ENCODE measurements at regions not wholly inside any gene's neighbourhood (a gene's known extent, or its start where the extent isn't known, plus 50 kb on each side); places are given as distances from the start of the nearest gene placed in this dataset.

- no TSS peak for BruUV-seq (replicated peaks)
- TF ChIP-seq MEF2A (IDR thresholded peaks at IDR 0.05; ENCODE audit: control insufficient read depth, low read depth, low read length), result peak; percentile 68; the same call in 1 of the 2 replicates
- no peak for TF ChIP-seq ZNF347 (CRISPR knock-in tag; IDR thresholded peaks at IDR 0.05; ENCODE audit: low read depth)
- TF ChIP-seq, protein P1, sequence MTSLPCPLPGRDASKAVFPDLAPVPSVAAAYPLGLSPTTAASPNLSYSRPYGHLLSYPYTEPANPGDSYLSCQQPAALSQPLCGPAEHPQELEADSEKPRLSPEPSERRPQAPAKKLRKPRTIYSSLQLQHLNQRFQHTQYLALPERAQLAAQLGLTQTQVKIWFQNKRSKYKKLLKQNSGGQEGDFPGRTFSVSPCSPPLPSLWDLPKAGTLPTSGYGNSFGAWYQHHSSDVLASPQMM (CRISPR knock-in tag; IDR thresholded peaks at IDR 0.05), result no peak
- 0 out of 2 replicates have a peak, but pooled peaks have one; percentile 58 for TF ChIP-seq MBD2 (IDR thresholded peaks at IDR 0.05; ENCODE audit: borderline replicate concordance, low read depth)
- TF ChIP-seq, protein P2, sequence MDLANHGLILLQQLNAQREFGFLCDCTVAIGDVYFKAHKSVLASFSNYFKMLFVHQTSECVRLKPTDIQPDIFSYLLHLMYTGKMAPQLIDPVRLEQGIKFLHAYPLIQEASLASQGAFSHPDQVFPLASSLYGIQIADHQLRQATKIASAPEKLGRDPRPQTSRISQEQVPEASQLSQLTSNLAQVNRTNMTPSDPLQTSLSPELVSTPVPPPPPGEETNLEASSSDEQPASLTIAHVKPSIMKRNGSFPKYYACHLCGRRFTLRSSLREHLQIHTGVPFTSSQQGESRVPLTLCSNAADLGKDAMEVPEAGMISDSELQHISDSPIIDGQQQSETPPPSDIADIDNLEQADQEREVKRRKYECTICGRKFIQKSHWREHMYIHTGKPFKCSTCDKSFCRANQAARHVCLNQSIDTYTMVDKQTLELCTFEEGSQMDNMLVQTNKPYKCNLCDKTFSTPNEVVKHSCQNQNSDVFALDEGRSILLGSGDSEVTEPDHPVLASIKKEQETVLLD (IDR thresholded peaks at IDR 0.05), result peak; percentile 88
- peak; percentile 54; the same call in 1 of the 2 replicates for TF ChIP-seq MYNN (IDR thresholded peaks at IDR 0.05)
- no peak for TF ChIP-seq MYNN (CRISPR knock-in tag; IDR thresholded peaks at IDR 0.05)
- TF ChIP-seq ZNF24 (IDR thresholded peaks at IDR 0.05), result 0 out of 2 replicates have a peak, but pooled peaks have one; percentile 44
- peak; percentile 98 for TF ChIP-seq MEIS2 (IDR thresholded peaks at IDR 0.05; ENCODE audit: partially characterized antibody)
- TF ChIP-seq, protein P3, sequence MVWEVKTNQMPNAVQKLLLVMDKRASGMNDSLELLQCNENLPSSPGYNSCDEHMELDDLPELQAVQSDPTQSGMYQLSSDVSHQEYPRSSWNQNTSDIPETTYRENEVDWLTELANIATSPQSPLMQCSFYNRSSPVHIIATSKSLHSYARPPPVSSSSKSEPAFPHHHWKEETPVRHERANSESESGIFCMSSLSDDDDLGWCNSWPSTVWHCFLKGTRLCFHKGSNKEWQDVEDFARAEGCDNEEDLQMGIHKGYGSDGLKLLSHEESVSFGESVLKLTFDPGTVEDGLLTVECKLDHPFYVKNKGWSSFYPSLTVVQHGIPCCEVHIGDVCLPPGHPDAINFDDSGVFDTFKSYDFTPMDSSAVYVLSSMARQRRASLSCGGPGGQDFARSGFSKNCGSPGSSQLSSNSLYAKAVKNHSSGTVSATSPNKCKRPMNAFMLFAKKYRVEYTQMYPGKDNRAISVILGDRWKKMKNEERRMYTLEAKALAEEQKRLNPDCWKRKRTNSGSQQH (CRISPR knock-in tag; IDR thresholded peaks at IDR 0.05), result 0 out of 2 replicates have a peak, but pooled peaks have one; percentile 63
- TF ChIP-seq, protein P4, sequence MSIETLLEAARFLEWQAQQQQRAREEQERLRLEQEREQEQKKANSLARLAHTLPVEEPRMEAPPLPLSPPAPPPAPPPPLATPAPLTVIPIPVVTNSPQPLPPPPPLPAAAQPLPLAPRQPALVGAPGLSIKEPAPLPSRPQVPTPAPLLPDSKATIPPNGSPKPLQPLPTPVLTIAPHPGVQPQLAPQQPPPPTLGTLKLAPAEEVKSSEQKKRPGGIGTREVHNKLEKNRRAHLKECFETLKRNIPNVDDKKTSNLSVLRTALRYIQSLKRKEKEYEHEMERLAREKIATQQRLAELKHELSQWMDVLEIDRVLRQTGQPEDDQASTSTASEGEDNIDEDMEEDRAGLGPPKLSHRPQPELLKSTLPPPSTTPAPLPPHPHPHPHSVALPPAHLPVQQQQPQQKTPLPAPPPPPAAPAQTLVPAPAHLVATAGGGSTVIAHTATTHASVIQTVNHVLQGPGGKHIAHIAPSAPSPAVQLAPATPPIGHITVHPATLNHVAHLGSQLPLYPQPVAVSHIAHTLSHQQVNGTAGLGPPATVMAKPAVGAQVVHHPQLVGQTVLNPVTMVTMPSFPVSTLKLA (conservative IDR thresholded peaks at IDR 0.05), result peak; percentile 7 to 55; a peak in 2 of 4 replicates
- TF ChIP-seq BCOR (IDR thresholded peaks at IDR 0.05), result peak; percentile 83; the same call in 1 of the 2 replicates
- peak in 1 of 2 experiments; percentile 53; a peak in 1 of 3 replicates for TF ChIP-seq CBX3 (IDR thresholded peaks at IDR 0.05; ENCODE audit: borderline replicate concordance in 1 of 2, low read length in 2 of 2)
- TF ChIP-seq, protein P5, sequence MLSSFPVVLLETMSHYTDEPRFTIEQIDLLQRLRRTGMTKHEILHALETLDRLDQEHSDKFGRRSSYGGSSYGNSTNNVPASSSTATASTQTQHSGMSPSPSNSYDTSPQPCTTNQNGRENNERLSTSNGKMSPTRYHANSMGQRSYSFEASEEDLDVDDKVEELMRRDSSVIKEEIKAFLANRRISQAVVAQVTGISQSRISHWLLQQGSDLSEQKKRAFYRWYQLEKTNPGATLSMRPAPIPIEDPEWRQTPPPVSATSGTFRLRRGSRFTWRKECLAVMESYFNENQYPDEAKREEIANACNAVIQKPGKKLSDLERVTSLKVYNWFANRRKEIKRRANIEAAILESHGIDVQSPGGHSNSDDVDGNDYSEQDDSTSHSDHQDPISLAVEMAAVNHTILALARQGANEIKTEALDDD (IDR thresholded peaks at IDR 0.05), result peak; percentile 91
- no peak for TF ChIP-seq PURB (CRISPR knock-in tag; IDR thresholded peaks at IDR 0.05; ENCODE audit: low read depth)
Measured at GRCh38 chr3:87796137-87796842, 262.5 kb downstream of the CGGBP1 start.

More at GRCh38 chr3:87796137-87796842, 262.5 kb downstream of the CGGBP1 start:
- Histone ChIP-seq H3K27ac (ENCODE audit: extremely low read depth, low read depth, low read length) (peak overlapping the region; percentile 87), H3K9me3 (replicated peaks; ENCODE audit: control insufficient read depth, insufficient read depth, low read depth, low read length) (no peaks in the 10 kb centered on the region), H3K4me3 (peak overlapping the region; percentile 30; the same call in 1 of the 2 replicates), H4K20me1 (replicated peaks; ENCODE audit: control insufficient read depth, insufficient read depth, low read length) (no peaks in the 10 kb centered on the region), H3K9me1 (ENCODE audit: control insufficient read depth, insufficient read depth, low read length) (no peaks in the 10 kb centered on the region), H3K4me1 (replicated peaks in 1 of 2; ENCODE audit: control insufficient read depth in 2 of 2, insufficient read depth in 2 of 2, low read length in 2 of 2) (peaks cover 18 to 26% of the 10 kb centered on the region in 2 experiments), H2AFZ (ENCODE audit: low read depth, low read length) (no peak overlapping the region), H3K9ac (ENCODE audit: insufficient read depth in 1 of 2, low read depth in 2 of 2, low read length in 2 of 2) (peak overlapping the region in 1 of 2 experiments; percentile 69; a peak in 3 of 4 replicates), H3K27me3 (ENCODE audit: control insufficient read depth in 2 of 2, insufficient read depth in 2 of 2, low read length in 2 of 2) (no peaks in the 10 kb centered on the region), H3K4me2 (ENCODE audit: insufficient read depth, low read length) (peak overlapping the region; percentile 70), H3K79me2 (ENCODE audit: control insufficient read depth, insufficient read depth, low read length) (peaks cover 99% of the 10 kb centered on the region), H3K36me3 (ENCODE audit: control insufficient read depth, insufficient read depth, low read length) (peaks cover 10% of the 10 kb centered on the region; the same call in 2 of the 3 replicates)
- in situ Hi-C loops (cut with MboI), result no loop called here
- POLR2A ChIA-PET, result interaction anchor here (0.6 kb wide), 1 partner anchor 17 kb away, joined by 3 read pairs; no protein-coding TSS in a partner anchor
- FAIRE-seq (no peak), DNase-seq (ENCODE audit: extremely low read depth in 1 of 4, low spot score in 3 of 4) (peak; percentile 48 to 85 (median 54)), ATAC-seq (peak; percentile 39)
- 5% methylated on average over 2 of the region's 2 CpGs for WGBS (ENCODE audit: insufficient coverage, low coverage, missing lambda C conversion rate)
- intact Hi-C loops (cut with micrococcal nuclease), result loop anchor here (5.0 to 10.0 kb wide), 3 partner anchors 241 to 349 kb away; partner anchors contain the start of genes C3orf38, CGGBP1 and ZNF654
- CTCF ChIA-PET (ENCODE audit: low intra/inter-chr PET ratio), result no interaction called here
